Stimulated activated CD8-positive, alpha-beta memory T cell treated with anti-CD3 and anti-CD28 coated beads, Interleukin-4, amount 100 ng/mL, for 1 hour (primary cell): ENCODE measurements at regions not wholly inside any gene's neighbourhood (a gene's known extent, or its start where the extent isn't known, plus 50 kb on each side); places are given as distances from the start of the nearest gene placed in this dataset.
"Not testable (repeated sequence)": the region's sequence is repeated elsewhere in the genome, so short reads cannot be mapped to it uniquely, and the experiment has no call there.

ENCODE experiments used
- DNase-seq, 2 donors: peaks; one replicate each; pipeline ENCODE4 v3.0.0-alpha.2; 2020; ENCODE audit warnings: low read depth in 2 of 2, low spot score in 1 of 2

DNA sequence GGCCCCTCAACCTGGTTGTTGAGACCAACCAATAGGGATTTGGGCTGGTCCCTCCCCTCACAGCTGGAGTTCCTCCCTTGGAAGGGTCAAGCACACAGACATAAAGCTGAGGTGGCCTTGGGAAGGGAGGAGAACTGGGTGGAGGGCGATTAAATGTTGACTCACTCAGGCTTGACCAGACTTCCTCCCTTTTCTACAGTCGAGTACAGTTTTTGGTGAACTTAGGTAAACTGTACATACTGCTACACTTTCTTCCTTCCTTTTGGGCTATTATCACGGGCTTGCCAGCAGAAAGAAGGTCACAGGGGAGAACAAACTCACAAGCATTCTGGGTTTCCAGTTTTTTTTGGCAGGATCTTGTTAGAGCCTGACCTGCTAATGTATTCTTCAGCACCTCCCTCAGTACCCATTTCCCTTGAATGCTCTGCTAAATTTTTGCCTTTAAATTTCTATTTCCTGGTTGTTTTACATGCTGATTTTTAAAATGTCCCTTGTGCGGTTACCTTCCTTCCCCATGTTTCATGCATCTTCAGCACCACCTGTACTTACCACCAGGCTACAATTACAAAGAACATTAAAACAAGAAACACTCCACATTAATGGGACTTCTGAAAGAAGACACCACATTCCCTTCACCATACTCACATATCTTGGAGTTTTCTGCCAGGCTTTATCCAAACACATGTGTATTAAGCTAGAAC, 135.2 kb upstream of the RASGEF1B start:
- DNase-seq, result no peak

DNA sequence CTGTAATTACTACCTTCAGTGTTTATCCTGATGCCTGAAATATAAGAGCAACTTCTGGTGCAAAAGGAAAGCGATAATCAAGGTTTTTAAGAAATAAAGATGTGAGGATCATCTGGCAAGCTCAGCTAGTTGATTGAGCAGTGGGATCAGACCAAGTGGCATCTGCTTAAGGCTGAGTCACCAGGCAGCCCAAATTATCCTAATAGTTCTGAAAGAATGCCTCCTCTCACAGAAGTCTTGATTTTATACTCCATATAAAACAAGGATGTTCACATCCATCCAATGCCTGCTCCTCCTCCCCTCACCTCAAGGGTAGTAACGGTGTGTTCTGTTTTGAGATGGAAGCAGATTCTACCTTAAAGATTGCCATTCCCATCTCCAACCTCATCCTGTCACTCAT, 134.5 kb upstream of the RASGEF1B start:
- no peak for DNase-seq

DNA sequence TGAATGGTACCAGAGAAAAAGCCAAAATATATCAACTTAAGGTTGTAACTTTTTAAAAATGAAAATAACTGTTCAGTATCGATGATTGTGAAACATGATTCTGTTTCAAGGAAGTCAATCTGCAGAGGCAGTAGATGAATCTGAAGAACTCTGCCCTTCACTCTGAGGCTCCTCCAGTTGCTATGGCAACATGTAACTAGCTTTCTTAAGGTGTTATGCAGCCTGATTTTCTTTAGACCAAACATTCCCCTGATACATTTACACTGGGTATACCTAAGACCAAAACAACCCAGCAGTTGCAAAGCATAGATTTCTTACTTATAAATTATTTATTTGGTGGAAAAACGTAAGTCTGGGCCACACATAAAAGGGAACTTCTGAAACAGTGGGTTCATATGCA, 133.6 kb upstream of the RASGEF1B start:
- DNase-seq, result no peak

DNA sequence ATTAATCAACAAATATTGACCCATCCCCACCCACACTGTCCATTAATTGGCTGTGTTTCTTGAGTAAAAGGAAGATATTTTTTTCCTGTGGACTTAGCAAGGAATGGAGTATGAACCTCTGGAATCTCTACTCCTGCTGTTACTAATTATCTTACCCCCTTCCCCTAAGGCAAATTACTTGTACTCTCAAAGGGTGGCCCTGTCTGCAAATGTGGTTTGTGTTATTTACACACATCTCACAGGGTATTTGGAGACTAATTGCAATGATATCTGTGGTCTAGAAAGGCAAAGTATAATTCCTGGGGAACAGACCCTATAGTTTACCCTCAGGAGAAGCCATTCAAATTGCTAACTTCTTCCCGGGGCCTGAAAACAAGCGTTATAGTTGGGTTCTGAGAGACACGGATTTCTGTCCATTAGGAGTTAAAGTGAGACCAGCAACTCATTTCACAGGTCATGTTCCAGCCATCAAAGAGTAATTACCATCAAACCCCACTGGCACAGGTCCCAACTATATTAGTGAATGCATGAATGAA, 133.0 kb upstream of the RASGEF1B start:
- no peak for DNase-seq

DNA sequence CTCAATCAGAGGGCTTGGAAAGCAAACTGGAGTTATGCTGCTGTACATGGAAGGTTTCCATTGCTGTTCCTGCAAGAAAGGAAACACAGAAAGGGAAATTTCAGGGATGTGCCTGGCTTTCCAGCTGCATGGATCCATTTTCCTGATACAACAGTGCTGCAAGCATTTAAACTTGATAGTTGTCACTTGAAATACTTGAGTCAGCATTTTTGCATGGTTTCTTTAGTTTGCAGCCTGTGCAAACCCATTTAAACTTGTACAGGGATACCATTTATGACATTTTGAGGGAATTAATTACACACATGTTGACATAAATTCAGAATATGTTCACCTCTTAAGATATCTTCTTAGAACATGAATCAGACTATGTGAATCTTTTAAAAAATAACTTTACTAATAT, 131.1 kb upstream of the RASGEF1B start:
- no peak for DNase-seq

DNA sequence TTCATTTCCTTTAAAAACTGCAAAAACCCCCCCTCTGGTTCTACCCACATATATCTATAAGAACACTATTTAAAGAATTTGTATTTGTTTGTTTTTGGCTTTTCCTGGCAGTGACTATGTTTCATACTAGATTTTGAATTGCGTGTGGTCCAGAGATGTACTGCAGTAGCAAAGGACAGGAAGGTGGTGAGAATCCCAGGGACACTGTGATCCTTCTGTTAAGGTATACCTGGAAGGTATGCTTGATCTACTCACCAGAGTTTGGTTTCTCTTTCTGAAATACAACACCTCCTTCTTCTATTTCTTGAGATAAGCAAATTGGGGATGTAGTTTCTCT, 129.6 kb upstream of the RASGEF1B start:
- no peak for DNase-seq

DNA sequence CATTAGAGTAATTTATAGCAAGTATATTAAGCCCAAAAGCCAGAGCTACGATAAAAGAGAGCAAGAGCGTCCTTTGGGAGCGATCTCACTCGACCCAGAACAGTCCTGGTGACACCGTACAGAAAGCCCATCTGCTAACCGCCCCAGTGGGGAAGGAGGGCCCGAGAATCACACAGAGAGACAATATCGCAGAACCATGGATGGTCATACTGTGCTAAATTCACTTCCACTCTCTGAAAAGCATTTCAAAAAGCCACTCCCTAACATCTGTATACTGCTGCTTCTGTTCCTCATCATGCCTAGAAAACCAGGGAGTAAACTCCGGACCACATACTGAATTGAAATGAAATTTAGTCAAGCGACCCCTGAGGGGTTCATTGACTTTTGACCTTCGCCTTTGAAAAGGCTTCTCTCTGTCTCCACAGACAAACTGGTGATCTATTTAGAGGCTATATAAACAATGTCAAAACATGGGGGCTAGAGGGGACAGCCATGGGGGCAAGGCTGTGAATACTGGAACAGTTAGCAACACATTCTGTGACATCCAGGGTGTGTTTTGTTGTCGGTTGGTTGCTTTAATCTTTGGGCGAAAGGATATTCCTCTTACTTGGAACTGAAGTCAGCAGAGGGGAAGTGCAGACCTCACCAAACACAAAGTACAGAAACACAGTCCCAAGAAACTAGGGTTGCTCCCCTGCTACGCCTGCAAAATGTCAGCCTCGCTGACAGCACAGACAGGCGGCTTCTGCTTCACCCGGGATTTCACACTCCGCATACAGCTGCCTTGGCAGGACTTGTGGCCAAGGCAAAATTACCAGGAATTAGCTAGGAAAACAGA, 129.0 kb upstream of the RASGEF1B start:
- no peak for DNase-seq

DNA sequence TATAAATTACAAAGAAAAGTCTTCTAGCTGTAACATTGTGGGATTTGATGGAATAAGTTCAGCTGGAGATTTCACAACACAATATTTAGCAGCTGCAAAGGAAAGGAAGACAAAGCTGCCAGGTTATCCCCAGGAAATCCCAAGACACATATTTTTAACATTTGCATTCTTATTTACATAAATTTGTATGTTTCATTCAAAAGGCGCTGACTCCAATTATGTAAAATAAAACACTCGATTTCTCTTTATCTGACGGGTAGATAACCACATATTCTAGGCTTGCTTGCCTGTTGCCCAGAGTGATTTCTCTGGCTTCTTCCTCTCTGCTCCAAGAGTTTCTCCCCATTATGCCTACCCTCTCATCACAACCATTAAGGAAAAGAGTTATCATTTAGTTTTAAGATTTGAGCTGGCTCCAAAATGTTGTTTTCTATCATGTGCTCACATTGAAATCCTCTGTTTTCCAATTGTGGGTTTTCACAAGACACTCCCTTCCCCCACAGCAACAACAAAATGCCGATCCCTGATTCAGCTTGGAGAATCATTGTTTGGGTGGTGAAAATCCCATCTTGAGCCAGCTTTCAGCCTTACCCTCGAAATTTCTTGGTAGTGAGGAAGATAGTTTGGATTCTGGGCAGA, 128.2 kb upstream of the RASGEF1B start:
- DNase-seq, result no peak

DNA sequence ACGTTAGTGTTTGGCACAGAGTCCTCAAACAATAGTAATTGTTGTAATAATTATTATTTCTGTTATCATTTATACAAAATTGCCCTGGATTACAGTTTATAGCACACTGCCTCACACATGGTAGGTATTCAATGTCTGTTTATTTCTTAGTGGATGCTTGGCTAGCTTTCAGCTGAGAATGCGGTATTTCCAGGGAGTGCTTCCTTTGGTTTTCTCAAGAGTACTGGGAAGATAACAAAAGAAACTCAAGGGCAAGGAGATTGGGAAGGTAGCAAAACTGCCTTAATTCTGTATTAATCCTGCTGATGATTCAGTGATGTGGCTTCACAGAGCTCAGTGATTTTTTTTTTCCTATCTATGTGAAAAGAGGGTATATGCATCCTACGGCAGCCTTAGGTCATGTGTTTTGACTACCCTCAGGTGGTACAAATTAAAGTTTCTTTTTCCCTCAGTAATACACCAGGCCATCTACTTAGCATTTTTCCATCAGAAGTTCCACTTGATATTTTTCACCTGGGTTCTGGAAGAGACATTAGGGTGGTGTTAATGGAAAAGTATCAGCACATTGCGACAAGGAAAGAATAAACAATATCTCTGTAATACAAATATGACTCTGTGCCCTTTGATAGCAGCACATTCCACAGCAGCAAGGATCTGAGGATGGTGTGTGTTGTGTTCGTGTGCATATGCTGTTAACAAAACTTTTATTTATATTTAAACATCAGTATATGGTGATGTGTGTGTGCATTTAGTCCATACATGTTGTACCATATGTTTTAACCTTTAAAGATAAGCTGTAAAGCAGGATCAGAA, 124.3 kb upstream of the RASGEF1B start:
- DNase-seq, result no peak

DNA sequence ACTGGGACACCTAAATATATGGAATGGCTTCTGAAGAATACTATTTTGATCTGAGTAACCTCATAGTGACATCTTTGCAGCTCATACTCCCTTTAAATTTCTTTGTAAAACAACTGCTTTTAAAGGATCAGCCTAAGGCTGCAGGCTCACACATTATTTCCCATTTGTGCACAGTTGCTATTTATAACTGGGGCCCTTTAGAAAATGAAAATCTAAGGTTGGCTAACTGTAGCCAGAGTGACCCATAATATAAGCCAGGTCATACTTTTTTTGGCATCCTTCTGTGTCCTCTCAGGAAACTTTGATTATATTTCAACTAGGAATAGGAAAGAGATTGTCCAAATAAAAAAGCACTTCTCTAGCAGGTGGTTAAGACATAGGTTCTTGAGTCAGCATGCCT, 123.6 kb upstream of the RASGEF1B start:
- no peak for DNase-seq

DNA sequence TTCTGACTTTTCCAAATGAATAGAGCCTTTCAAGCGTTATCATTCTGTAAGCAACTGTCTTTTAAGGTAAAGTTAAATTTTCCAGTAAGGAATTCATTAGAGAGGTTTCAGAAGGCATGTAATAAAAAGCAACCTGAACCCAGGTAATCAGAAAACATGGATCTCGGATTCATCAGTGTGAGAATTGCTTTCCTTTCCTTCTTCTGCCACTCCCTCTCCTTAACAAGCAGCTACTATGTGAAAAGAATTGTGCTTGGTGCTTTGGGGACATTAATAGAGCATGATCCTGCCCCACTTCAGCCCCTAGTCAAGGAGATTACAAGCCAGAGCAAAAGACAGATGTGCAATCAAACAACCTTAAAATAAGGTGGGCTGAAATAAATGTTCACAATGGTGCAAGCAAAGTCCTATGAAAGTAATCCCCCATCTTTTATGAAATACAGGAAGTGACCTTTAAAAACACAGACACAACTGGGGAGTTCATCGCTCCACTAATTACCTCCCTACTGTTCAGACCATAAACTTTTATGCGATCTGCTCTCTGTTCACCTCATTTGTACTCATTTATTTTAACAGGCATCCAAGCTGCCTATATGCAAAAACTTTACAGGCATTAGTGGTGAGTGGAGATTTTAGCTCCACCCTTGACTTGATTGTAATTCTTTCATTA, 122.9 kb upstream of the RASGEF1B start:
- no peak for DNase-seq

DNA sequence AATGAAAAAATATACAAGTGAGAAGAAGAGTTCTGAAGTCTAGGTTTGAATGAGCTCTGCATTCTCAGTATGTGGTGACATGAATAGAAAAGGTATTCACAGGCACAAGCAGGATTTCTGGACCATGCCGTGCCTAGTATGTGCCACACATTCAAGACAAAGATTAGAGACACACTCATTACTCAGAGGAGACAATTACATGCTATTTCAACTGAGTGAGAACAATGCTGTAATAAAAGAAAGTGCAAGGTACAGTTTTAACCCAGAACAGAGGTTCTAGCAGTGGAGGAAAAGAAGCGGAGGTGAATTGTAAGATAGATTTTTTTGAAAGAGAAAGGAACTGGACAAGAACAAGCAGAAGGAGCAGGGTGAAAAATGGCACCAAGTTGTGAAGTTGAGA, 121.0 kb upstream of the RASGEF1B start:
- no peak for DNase-seq

DNA sequence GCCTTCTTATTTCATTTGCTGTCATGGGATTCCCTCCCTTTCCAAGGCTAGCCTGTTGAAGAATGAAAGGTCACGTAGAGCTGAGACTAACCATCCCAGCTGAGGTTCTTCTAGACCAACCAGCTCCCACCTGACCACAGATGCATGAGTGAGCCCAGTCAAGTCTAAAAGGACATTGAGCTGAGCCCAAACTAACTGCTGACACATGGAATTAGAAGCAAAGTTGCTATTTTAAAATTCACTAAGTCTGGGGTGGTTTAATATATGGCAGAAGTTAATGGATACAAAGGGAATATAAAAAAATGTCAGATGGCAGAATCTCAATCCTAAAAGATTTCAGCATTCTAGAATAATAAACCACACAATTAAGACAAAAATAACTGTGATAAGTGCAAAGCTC, 118.9 kb upstream of the RASGEF1B start:
- DNase-seq, result no peak

DNA sequence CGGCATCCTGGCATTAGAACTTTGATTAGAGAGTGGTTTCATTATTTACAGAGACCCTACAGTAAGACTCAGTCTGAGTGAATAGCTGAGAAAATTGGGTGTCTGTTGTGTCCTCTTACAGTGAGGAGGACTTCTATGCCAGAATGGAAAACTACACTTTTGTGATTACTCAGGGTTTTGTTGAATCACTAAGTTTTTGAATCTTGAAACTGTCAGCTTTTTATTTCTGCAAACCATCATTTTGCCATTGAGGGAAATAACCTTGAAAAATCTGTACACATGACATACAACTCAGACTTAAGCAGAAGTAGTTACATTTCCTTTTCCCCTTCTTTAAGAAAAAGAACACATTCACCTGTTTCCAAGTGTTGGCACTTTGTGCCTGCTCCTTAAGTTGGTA, 117.6 kb upstream of the RASGEF1B start:
- no peak for DNase-seq

DNA sequence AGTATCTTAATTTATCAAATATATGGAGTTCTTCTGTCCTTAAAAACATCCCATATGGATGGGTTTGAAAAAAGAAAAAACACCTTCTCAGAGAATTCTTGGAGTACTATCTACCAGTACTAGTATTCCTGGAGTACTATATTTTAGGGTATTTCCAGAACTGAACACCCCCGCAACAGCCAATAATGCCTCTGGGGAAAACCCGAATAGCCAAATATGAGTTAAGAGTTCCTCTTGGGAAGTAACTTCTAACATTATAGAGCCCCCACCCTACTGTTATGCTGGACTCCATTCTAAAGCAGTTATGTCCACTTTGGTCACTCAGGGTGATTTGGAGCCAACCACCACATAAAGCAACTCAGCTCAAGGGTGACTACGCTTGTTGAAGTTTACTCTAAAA, 115.0 kb upstream of the RASGEF1B start:
- no peak for DNase-seq

DNA sequence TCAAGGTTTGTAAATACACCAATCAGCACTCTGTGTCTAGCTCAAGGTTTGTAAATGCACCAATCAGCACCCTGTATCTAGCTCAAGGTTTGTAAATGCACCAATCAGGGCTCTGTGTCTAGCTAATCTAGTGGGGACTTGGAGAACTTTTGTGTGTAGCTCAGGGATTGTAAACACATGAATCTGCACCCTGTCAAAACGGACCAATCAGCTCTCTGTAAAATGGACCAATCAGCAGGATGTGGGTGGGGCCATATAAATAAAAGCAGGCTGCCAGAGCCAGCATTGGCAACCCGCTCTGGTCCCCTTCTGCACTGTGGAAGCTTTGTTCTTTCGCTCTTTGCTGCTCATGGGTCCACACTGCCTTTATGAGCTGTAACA, 109.3 kb upstream of the RASGEF1B start:
- DNase-seq, result not testable (repeated sequence)

DNA sequence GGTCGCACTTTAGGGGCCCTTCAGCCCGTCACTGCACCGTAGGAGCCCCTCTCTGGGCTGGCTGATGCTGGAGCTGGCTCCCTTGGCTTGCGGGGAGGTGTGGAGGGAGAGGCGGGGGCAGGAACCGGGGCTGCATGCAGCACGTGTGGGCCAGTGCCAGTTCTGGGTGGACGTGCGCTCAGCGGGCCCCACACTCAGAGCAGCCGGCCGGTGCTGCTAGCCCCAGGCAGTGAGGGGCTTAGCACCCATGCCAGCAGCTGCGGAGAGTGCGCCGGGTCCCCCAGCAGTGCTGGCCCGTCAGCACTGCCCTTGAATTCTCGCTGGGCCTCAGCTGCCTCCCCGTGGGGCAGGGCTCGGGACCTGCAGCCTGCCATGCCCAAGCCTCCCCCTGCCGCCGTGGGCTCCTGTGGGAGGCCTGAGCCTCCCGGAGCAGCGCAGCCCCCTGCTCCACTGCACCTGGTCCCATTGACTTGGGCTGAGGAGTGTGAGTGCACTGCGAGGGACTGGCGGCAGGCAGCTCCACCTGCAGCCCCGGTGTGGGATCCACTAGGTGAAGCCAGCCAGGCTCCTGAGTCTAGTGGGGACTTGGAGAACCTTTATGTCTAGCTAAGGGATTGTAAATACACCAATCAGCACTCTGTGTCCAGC, 108.8 kb upstream of the RASGEF1B start:
- no peak for DNase-seq

DNA sequence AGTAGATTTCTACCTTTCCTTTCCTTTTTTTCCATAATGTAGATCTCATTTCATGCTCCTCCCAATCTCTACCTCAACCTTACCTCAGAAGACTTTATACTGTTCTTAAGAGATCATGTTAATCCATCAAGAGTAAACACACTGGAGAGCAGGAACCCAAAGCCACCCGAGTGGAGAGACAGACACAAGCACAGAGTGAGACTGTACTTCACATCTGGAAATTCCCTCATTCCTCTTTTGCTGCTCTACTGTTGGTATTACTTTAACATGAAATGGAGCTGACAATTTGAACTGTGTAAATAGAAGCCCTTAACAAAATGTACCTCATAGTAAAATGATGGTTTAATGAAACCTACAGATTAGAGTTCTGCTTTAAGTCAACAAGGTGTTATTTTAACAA, 105.7 kb upstream of the RASGEF1B start:
- DNase-seq, result no peak

DNA sequence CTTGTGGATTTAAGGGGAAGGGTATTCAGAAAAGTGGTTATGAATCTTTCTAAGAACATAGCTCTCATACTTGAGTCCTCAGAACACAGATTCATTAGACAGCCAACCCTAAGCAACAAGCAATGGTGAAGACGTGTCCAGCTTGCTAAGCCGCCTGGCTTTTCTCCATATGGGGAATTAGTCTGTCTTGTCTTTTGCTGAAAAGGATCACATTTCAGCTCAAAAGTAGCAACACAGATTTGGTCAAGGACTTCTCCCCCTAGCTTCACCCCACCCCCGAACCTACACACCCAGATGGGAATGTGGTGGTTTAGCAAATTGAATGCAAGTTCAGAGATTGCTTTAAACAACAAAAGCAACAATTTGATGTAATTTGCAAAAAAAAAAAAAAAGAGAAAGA, 103.3 kb upstream of the RASGEF1B start:
- DNase-seq, result no peak

DNA sequence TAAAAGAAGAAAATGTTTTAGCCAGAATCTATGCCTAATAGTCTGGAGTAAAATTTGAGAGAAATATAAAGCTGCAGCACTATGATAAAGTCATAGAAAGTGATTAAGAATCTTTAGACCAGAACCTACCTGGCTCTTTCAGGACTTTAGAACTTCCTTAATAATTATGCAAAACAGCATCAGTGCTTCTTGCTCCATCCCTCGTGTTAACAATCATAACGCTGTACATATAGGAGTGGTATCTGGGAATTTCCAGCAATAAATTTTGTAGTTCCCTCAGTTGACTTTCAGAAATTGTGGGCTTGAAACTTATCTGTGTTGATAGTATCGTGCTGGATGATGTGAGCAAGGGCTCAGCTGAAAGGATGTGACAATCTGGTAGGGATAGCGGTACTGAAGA, 102.1 kb upstream of the RASGEF1B start:
- no peak for DNase-seq
